HuH-7.5 (cell line): ENCODE measurements at regions not wholly inside any gene's neighbourhood (a gene's known extent, or its start where the extent isn't known, plus 50 kb on each side); places are given as distances from the start of the nearest gene placed in this dataset.
"Not testable (repeated sequence)": the region's sequence is repeated elsewhere in the genome, so short reads cannot be mapped to it uniquely, and the experiment has no call there.

Experiments
- DNase-seq: peaks from one replicate; pipeline ENCODE4 v3.0.0; 2011; ENCODE audit warnings: low spot score

DNA sequence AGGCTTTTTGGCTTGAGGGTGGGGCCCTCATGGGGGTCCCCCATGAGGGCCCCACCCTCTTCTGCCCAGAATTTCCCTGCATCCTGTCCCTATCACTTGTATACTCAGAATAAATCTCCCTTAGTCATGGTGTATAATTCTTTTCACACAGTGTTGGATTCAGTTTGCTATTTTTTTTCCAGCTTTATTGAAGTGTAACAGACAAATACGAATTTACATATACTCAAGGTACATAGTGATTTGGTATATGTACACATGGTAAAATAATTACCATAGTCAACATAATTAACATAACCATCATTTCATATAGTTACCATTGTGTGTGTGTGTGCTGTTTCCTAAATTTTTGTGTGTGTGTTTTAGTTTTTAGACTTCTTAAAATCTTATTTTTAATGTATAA, 289.4 kb downstream of the CNTNAP3B start:
- DNase-seq: not testable (repeated sequence)

DNA sequence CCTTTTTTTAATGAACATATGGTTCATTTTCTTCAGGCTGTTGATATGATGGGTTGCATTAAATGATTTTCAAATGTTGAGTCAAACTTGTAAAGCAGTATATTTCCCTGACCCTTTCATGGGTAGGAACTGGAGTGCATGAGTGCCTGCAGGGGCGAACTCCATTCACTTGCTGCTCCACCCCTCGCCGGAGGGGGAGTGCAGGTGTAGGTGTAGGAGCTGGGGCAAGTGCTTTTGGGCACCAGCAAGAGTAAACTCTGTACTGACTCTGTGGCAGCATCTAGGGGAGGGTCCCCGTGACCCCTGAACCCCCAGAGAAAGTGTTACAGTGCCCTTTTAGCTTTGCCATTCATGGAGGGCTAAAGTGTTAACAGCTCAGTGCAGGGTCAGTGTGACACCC, 290.3 kb downstream of the CNTNAP3B start:
- not testable (repeated sequence) for DNase-seq

DNA sequence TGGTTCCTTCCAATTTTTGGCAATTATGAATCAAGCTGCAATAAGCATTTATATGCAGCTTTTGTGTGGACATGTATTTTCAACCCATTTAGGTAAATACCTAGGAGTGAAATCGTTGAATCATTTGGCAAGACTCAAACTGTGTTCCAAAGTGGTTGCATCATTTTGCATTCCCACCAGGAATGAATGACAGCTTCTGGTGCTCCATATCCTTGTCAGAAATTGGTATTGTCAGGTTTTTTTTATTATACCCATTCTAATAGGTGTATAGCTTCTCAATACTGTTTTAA, 290.7 kb downstream of the CNTNAP3B start:
- not testable (repeated sequence) for DNase-seq

DNA sequence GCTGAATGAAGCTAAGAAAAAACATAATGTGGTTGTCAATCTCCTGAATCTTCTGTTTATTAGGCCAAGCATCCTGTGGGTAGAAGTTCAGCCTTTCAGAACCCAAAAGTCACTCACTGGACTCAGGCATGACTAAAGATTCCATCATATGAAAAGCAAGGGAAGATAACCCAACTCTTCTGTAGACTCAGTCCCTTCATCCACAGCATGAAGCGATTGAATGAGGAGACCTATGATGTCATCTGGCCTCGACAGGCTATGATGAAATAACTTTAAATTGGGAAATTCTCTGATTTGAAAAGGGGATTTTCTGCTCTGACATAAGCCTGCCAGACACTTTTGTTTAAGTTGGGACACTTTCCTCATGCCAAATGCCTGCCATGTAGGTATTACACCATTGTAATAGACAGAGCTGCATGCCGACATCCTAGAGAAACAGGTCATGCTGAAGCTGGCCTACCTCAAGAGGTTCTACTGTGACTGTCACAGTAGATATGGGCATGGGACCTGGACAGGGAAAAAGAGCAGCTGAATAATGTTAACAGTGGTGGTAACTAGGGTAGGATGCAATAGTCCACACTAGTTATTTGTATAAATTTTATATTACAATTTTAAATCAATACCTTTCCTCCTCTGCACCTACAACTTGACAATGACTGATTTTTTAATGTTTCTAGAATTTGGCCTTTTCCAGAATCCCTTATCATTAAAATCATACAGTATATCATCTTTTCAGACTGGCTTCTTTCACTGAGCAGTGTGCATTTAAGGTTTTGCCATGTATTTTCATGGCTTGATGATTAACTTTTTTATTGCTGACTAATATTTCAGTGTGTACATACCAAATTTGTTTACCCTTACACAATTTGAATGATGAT, 291.3 kb downstream of the CNTNAP3B start:
- DNase-seq: not testable (repeated sequence)

DNA sequence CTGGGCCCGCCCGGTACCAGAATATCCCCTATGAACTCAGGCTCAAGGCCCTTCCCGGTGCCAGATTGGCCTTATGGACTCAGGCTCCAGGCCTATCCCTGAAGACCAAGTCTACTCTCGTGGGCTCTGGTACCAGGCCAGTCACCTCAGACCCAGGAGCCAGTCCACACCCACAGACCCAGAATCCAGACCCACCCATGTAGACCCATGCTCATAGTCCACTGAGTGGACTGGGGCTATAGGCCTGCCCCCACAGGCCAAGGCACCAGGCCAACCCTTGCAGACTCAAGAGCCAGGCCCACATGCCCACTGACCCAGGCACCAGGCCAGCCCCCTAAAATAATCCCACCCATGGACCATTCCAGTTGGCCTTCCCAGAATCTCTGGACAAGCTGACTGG, 296.1 kb downstream of the CNTNAP3B start:
- DNase-seq: not testable (repeated sequence)

DNA sequence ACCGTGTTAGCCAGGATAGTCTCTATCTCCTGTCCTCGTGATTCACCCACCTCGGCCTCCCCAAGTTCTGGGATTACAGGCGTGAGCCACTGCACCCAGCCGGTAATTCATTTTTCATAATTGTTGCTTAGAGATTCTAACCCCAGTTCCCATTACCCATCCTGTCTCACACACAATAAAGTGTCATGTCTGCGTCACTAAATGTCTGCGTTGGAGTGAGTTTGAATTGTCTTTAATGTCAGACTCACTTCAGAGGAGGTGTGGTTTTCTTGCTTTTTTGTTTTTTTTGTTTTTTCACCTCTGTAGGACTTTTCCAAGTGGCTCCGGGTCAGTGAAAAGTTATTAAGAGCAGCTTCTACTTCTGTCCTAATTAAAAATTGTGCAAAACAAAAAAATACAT, 304.5 kb downstream of the CNTNAP3B start:
- DNase-seq: not testable (repeated sequence)

DNA sequence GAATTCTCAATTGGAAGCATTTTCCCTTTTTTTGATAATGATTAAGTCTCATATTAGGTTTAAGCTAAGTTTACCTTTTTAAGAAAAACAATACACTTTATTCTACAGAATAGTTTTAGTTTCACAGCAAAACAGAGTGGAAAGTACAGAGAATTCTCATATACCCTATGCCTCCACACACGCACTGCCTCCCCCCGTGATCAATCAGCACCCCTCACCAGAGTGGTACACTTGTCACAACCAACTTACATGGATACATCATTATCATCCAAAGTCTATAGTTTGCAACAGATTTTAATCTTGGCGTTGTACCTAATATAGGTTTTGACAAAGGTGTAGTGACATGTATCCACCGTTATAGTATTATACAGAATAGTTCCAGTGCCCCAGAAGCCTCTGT, 326.5 kb downstream of the CNTNAP3B start:
- DNase-seq: not testable (repeated sequence)

DNA sequence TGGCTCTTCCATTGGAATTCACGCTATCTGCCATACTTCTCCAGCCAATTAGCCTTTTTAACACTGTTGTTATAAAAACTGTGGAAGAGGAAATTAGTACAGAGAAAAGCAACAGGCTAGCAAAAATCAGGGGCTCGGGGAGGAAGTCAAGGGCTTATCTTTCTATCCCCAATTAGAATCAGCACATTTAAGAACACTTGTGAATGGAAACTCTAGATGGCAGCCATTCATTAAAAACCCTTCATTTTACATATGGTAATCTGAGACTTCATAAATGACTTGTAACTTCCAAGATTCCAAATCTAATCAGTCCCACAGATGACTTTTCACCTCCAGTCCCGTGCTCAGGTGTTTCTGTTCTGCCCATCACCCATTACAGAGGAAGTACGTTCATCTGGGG, 330.5 kb downstream of the CNTNAP3B start:
- DNase-seq: not testable (repeated sequence)

DNA sequence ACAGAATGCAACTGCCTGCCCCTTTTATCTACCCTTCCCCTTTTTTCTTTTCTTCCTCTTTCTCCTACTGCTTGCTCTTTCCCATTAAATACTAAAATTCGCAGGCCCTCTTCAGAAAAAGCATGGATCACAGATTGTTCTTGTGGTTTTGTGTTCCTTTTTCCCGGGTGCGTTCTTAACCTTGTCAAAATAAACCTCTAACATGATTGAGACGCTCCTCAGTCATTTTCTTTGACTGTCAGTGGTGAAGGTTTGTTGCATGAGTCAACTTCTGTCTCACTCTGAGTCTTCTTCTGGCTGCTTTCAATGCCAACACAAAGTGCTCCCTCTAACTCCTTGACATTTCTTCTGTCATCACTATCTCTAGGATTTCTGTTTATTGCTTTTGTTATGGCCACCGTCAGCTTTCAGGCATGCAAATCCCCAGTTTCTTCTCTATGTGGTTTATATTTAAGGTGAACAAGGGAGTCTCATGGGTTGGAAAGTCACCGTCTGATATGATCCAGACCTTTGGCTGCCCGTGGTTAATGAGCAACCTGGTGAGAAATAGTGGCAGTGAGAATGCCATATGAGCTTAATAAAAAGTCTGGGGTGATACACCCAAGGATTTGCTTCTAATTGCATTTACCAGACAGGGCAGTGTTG, 338.4 kb downstream of the CNTNAP3B start:
- DNase-seq: not testable (repeated sequence)

DNA sequence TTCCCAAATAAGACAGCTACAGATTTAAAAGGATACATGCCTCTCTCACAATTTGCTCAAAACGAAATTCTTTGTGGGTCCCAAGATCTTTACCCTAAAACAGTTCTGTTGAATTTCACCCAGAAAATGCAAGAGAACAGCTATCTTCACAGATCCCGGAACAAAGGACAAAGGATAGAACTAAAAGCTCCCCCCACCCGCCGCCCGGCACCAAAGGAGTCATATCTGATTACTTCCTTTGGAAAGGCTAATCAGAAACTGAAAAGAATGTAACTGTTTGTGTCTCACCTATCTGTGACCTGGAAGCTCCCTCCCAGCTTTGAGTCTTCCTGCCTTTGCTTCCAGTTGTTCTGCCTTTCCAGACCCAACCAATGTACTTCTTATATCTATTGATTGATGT, 339.2 kb downstream of the CNTNAP3B start:
- not testable (repeated sequence) for DNase-seq

DNA sequence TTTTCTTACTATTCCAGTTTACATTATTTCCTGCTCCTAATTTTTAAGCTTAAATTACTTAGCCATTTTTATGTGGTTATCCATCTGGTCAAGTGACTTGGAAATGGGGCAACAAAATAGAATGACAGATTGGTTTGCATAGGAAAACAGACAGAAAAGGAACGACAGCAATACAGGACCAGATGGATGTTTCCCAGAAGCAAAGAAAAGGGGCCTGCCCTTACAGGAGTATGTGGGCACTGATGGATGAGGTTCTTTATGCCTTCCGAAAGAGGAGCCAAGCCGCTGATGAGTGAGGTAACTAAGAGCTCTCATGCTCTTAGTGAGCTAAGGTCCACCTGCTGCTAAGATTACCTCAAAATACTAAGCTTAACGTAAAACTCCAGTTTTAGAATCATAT, 339.8 kb downstream of the CNTNAP3B start:
- DNase-seq: not testable (repeated sequence)

DNA sequence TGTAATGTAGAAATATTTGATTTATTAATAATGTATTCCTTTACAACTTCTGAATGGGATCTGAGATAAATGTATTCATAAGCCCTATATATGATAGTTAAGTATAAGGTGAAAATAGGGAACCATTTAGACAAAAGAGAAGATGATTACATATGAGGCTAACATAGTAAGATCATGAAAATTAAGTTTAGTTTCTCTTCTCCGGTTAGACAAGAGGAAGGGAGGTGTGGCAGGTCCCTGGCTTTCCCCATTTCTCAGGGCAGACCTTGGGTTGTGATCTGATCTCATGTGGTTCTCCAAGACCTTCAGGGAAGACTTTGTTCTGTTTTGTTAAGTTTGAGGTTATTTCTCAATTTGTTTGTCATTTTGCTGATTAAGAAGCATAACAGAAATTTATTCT, 341.3 kb downstream of the CNTNAP3B start:
- DNase-seq: not testable (repeated sequence)

DNA sequence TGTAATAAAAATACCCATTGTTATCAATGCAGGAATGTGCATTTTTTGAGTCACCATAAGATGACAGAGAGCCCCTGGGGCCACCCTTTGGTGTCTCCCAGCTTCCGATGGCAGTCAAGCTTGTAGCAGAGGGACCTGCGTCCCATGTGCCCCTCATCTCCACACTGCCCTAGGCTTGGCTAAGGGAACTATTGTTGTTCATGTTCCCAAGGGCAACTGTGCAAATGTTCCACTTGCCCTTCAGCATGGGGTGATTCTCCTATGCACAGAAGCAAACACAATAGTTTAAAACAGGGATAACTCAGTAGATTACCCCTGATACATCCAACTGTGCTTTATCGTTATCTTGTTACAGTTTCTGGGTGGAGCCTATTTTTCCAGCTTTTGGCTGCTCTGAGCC, 342.0 kb downstream of the CNTNAP3B start:
- not testable (repeated sequence) for DNase-seq

DNA sequence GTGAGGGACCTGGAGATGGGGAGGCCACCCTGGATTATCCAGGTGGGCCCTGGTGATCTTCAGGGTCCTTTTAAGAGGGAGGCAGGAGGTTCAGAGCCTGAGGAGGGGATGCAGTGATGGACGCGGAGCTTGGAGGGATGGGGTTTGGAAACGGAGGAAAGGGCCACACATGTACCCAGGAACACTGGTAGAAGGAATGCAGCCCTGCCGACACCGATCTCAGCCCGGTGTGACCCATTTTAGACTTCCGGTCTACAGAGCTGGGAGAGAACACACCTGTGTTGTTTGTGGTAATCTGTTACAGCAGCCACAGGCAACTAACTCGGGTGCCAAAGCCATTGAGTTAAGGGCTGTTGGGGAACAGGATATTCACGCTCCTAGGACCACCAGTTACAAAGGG, 345.2 kb downstream of the CNTNAP3B start:
- DNase-seq: not testable (repeated sequence)

DNA sequence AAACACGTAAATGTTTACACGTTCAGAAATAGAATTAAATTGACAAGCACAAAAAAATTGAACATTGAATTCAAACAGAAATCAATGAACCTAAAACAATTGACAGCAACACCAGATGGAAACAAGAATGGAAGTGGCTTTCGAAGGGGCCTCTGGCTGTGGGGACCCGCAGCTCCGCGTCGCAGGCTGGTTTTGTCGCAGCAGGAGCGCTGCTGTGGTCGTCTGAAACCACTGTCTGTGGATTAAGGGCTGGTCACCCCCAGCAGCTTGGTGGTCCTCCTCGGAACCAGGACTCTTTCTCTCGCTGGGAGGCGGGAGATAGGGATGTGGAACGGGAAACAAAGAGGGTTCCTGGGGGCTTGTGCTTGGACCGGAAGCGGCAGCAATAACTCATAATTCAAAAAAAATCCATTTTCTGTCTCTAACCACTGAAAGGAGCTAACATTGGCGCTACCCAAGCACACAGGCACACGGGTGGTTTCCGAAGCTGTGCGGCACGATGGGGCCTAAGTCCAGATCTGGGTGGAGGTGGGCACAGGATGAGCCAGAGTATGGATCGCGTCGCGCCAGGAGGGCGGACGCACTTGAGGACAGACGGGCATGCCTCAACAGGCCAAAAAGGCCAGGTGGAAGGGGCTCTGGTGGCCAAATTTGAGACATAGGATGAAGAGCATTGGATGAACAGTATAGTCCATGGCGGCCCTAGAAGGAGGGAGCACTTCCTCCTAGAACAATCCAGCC, 346.0 kb downstream of the CNTNAP3B start:
- not testable (repeated sequence) for DNase-seq

DNA sequence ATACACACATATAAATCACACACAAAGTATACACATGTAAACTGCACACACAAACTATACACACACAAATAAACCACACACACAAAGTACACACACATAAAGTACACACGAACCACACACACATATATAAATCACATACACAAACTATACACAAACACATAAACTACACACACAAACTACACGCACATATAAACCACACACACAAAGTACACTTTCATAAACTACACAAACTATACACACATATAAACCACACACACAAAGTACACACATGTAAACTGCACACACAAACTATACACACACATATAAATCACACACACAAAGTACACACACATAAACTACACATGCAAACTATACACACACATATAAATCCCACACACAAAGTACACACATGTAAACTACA, 347.3 kb downstream of the CNTNAP3B start:
- not testable (repeated sequence) for DNase-seq

DNA sequence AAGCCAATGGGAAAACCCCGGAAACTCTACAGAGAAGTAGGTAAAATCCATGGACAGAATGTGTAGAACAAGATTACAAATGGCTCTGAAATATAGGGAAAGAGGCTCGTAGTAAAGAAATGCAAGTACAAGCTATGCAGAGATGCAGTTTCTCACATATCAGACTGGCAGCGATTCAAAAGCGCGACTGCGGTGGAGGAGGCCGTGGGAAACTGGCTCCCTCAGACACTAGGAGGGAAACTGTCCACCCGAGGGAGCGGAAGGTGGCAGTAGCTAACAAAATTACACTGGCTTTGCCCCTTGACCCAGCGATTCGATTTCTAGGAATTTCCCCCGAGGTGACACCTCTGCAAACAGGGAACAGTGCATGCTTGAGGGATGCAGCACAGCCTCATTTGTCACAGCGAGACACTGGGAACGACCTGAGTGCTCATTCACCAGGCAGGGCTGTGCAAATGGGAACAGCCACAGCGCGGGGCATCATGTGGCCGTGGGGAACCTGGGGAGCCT, 349.3 kb downstream of the CNTNAP3B start:
- DNase-seq: not testable (repeated sequence)

DNA sequence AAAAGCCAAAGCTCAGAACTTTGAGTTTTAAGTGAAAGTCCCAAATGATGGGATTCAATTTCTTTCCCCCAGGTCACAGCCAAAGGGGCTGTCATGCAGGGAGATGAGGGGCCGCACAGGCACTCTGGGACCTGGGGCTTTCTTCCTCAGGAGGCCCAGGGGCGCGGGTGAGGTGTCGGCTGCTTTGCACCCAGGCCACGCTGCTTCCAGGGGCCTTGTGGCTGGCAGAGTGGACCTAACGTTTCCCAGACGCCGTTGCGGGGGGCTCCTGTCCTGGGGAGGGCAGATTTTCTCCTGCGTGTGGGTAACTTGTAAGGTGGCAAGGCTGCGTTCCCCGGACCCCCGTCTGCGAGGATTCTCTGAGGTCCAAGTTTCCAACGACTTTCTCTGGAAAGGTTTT, 350.0 kb downstream of the CNTNAP3B start:
- not testable (repeated sequence) for DNase-seq

DNA sequence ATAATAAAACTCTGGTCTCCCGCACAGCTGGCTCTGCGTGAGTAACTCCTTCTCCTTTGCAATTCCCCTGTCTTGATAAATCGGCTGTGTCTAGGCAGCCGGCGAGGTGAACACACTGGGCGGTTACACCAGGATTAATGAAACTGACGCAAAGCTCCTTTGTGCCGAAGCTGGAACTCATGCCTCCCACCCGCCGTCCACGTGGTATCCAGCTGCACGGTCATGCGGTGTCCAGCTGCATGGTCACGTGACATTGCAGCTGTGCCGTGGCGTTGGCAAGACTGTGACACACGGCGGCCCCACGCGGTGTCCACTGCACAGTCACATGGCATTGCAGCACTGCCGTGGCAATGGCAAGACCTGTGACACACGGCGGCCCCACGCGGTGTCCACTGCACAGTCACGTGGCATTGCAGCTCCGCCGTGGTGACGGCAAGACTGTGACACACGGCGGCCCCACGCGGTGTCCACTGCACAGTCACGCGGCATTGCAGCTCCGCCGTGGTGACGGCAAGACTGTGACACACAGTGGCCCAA, 350.6 kb downstream of the CNTNAP3B start:
- not testable (repeated sequence) for DNase-seq

DNA sequence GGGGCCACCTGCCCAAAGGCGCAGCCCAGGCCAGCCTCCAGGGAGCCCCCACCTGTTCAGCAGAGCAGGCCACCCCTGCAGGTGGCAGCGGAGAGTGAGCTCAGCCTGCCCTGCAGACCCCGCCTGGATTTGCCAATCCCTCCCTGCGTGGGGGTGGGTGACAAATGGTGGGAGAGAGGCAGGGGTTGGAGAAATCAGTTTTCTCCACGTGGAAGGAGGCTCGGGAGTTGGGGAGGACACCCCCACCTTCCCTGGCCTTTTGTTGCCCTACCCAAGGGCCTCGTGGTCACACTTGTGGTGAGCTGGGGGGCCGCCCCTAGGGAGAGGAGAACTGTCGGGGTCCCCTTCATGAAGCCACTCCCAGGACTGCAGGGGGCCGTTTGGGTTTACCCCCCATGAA, 351.7 kb downstream of the CNTNAP3B start:
- not testable (repeated sequence) for DNase-seq

DNA sequence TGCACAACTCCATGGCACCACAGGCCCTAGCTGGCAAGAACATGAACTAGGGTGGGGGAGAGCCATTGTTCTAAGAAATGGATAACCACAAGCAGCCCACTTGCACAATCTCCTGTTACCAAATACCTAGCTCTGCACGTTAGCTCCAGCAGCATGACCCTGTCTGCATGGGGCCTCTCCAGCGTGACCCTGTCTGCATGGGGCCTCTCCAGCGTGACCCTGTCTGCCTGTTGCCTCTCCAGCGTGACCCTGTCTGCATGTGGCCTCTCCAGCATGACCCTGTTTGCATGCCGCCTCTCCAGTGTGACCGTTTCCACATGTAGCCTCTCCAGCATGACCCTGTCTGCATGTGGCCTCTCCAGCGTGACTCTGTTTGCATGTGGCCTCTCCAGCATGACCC, 356.7 kb downstream of the CNTNAP3B start:
- not testable (repeated sequence) for DNase-seq

DNA sequence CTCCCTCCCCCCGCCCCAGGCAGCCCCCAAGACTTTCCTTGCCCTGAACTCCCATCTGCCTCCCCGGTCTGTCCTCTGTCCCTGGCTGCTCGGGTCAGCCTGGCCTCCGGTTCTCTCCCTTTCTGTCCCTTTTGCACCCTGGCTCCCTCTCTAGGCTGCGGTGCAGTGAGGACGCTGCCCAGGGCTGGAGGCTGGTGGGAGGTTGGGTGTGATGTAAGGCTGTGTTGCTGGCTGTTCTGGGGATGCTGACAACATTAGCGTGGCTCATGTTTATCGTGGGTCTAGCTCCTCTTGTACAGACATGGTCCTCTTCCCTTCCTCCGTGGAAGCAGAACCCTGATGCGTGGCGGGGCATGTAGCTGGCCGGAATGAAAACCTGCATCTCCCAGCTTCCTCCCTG, 357.5 kb downstream of the CNTNAP3B start:
- DNase-seq: not testable (repeated sequence)
